ENCODE measurements at regions not wholly inside any gene's neighbourhood (a gene's known extent, or its start where the extent isn't known, plus 50 kb on each side); places are given as distances from the start of the nearest gene placed in this dataset.

DNA sequence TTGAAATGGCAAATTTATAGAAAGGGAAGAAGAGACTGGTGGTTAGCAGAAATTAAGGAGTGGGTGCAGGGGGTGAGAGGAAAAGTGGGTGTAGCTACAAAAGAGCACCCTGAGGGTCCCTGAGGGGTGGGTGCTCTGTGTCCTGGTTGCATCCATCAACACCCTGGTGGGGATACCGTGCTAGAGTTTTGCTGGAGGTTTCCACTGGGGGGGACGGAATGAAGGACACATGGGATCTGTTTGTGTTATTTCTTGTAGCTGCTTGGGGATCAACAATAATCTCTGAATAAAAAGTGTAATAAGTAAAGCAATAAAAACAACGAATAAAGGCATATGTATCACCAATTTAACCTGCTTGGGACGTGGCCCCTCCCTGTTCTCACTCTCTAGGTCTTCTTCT, 175.3 kb downstream of the KIF26A start (continued):
- TF ChIP-seq, protein P1, sequence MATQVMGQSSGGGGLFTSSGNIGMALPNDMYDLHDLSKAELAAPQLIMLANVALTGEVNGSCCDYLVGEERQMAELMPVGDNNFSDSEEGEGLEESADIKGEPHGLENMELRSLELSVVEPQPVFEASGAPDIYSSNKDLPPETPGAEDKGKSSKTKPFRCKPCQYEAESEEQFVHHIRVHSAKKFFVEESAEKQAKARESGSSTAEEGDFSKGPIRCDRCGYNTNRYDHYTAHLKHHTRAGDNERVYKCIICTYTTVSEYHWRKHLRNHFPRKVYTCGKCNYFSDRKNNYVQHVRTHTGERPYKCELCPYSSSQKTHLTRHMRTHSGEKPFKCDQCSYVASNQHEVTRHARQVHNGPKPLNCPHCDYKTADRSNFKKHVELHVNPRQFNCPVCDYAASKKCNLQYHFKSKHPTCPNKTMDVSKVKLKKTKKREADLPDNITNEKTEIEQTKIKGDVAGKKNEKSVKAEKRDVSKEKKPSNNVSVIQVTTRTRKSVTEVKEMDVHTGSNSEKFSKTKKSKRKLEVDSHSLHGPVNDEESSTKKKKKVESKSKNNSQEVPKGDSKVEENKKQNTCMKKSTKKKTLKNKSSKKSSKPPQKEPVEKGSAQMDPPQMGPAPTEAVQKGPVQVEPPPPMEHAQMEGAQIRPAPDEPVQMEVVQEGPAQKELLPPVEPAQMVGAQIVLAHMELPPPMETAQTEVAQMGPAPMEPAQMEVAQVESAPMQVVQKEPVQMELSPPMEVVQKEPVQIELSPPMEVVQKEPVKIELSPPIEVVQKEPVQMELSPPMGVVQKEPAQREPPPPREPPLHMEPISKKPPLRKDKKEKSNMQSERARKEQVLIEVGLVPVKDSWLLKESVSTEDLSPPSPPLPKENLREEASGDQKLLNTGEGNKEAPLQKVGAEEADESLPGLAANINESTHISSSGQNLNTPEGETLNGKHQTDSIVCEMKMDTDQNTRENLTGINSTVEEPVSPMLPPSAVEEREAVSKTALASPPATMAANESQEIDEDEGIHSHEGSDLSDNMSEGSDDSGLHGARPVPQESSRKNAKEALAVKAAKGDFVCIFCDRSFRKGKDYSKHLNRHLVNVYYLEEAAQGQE (IDR thresholded peaks at IDR 0.05; ENCODE audit: unreplicated experiment): no peak
- no peak for TF ChIP-seq STAT1 (IDR thresholded peaks at IDR 0.05; ENCODE audit: unreplicated experiment)

- H3K4me1 Mint-ChIP-seq: no peaks in the 10 kb centered on the region
- H2AFZ ChIP-seq: no peak overlapping the region
- H3F3A ChIP-seq (replicated peaks; ENCODE audit: low read depth): no peaks in the 10 kb centered on the region
- H3K27ac Mint-ChIP-seq: no peak overlapping the region; the same call in 1 of the 2 replicates
- no peak overlapping the region for H3K4me3 ChIP-seq
- no peaks in the 10 kb centered on the region for H3K36me3 ChIP-seq (ENCODE audit: insufficient read depth)
- peaks cover 6% of the 10 kb centered on the region; the same call in 1 of the 3 replicates for H3K9me3 Mint-ChIP-seq
- no peaks in the 10 kb centered on the region for H3K4me1 ChIP-seq (ENCODE audit: insufficient read depth)
- H3K27me3 ChIP-seq (ENCODE audit: insufficient read depth): no peaks in the 10 kb centered on the region
- H3K9me2 ChIP-seq (ENCODE audit: insufficient read depth): no peaks in the 10 kb centered on the region; the same call in 1 of the 2 replicates
- DNase-seq (ENCODE audit: low spot score): no peak
- peaks cover under 1% of the 10 kb centered on the region for H3K27me3 Mint-ChIP-seq (ENCODE audit: insufficient read depth, low read depth, poor library complexity)
- ATAC-seq: no peak
- no peaks in the 10 kb centered on the region for H3K79me2 ChIP-seq (replicated peaks; ENCODE audit: insufficient read depth)
- H3K36me3 Mint-ChIP-seq (ENCODE audit: low read depth): no peaks in the 10 kb centered on the region
- H3K4me3 Mint-ChIP-seq: no peak overlapping the region
- no peak overlapping the region for H3K27ac ChIP-seq (ENCODE audit: low read depth)
- H4K20me1 ChIP-seq (replicated peaks; ENCODE audit: insufficient read depth): no peaks in the 10 kb centered on the region
- H3K4me2 ChIP-seq: no peak overlapping the region
- TF ChIP-seq ZNF114 (CRISPR knock-in tag; IDR thresholded peaks at IDR 0.05): no peak
- no peak for TF ChIP-seq ZNF331 (CRISPR knock-in tag; IDR thresholded peaks at IDR 0.05; ENCODE audit: low read depth)
- TF ChIP-seq, protein P2, sequence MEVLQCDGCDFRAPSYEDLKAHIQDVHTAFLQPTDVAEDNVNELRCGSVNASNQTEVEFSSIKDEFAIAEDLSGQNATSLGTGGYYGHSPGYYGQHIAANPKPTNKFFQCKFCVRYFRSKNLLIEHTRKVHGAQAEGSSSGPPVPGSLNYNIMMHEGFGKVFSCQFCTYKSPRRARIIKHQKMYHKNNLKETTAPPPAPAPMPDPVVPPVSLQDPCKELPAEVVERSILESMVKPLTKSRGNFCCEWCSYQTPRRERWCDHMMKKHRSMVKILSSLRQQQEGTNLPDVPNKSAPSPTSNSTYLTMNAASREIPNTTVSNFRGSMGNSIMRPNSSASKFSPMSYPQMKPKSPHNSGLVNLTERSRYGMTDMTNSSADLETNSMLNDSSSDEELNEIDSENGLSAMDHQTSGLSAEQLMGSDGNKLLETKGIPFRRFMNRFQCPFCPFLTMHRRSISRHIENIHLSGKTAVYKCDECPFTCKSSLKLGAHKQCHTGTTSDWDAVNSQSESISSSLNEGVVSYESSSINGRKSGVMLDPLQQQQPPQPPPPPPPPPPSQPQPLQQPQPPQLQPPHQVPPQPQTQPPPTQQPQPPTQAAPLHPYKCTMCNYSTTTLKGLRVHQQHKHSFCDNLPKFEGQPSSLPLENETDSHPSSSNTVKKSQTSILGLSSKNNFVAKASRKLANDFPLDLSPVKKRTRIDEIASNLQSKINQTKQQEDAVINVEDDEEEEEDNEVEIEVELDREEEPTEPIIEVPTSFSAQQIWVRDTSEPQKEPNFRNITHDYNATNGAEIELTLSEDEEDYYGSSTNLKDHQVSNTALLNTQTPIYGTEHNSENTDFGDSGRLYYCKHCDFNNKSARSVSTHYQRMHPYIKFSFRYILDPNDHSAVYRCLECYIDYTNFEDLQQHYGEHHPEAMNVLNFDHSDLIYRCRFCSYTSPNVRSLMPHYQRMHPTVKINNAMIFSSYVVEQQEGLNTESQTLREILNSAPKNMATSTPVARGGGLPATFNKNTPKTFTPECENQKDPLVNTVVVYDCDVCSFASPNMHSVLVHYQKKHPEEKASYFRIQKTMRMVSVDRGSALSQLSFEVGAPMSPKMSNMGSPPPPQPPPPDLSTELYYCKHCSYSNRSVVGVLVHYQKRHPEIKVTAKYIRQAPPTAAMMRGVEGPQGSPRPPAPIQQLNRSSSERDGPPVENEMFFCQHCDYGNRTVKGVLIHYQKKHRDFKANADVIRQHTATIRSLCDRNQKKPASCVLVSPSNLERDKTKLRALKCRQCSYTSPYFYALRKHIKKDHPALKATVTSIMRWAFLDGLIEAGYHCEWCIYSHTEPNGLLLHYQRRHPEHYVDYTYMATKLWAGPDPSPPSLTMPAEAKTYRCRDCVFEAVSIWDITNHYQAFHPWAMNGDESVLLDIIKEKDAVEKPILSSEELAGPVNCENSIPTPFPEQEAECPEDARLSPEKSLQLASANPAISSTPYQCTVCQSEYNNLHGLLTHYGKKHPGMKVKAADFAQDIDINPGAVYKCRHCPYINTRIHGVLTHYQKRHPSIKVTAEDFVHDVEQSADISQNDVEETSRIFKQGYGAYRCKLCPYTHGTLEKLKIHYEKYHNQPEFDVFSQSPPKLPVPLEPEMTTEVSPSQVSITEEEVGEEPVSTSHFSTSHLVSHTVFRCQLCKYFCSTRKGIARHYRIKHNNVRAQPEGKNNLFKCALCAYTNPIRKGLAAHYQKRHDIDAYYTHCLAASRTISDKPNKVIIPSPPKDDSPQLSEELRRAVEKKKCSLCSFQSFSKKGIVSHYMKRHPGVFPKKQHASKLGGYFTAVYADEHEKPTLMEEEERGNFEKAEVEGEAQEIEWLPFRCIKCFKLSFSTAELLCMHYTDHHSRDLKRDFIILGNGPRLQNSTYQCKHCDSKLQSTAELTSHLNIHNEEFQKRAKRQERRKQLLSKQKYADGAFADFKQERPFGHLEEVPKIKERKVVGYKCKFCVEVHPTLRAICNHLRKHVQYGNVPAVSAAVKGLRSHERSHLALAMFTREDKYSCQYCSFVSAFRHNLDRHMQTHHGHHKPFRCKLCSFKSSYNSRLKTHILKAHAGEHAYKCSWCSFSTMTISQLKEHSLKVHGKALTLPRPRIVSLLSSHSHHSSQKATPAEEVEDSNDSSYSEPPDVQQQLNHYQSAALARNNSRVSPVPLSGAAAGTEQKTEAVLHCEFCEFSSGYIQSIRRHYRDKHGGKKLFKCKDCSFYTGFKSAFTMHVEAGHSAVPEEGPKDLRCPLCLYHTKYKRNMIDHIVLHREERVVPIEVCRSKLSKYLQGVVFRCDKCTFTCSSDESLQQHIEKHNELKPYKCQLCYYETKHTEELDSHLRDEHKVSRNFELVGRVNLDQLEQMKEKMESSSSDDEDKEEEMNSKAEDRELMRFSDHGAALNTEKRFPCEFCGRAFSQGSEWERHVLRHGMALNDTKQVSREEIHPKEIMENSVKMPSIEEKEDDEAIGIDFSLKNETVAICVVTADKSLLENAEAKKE (CRISPR knock-in tag; IDR thresholded peaks at IDR 0.05): no peak
- TF ChIP-seq, protein P1 (IDR thresholded peaks at IDR 0.05; ENCODE audit: unreplicated experiment): no peak
- TF ChIP-seq STAT1 (IDR thresholded peaks at IDR 0.05; ENCODE audit: unreplicated experiment): no peak
- no peak for TF ChIP-seq EZH2 (IDR thresholded peaks at IDR 0.05; ENCODE audit: low read depth, unreplicated experiment)
- TF ChIP-seq NANOG (IDR thresholded peaks at IDR 0.05; ENCODE audit: borderline replicate concordance): no peak
- no peak for TF ChIP-seq CREB1 (CRISPR knock-in tag; IDR thresholded peaks at IDR 0.05; ENCODE audit: low read depth)
- no peak for TF ChIP-seq EZH2phosphoT487 (IDR thresholded peaks at IDR 0.05; ENCODE audit: unreplicated experiment)
- TF ChIP-seq POLR2AphosphoS5 (IDR thresholded peaks at IDR 0.05; ENCODE audit: low read depth): no peak
Measured at GRCh38 chr14:104314251-104314941, 176.0 kb downstream of the KIF26A start.

Data from GM23338 (cell line).